Liver (tissue), 8 donors: ENCODE measurements at regions not wholly inside any gene's neighbourhood (a gene's known extent, or its start where the extent isn't known, plus 50 kb on each side); places are given as distances from the start of the nearest gene placed in this dataset.

ENCODE experiments used
- DNase-seq: peaks from one replicate; pipeline ENCODE4 v3.0.0-alpha.2; 2017; ENCODE audit warnings: low spot score
- H3K27ac ChIP-seq, 2 donors: one replicate each; pipeline ENCODE4 v1.7.0; 2013; ENCODE audit warnings: inconsistent platforms in 2 of 2, low read length in 2 of 2, control low read depth in 1 of 2, low read depth in 1 of 2, mild to moderate bottlenecking in 1 of 2
- H3K27me3 ChIP-seq, 4 donors: one replicate each; pipeline versions ENCODE4 v1.6.1 to v1.7.0; 2013; ENCODE audit warnings: low read length in 3 of 4, inconsistent platforms in 1 of 4, mild to moderate bottlenecking in 1 of 4, moderate library complexity in 1 of 4; ENCODE audit not compliant: control insufficient read depth in 4 of 4, insufficient read depth in 4 of 4
- H3K36me3 ChIP-seq, 4 donors: one replicate each; pipeline versions ENCODE4 v1.6.1 to v1.7.0; 2013; ENCODE audit warnings: low read length in 3 of 4, mild to moderate bottlenecking in 3 of 4, low read depth in 1 of 4, moderate library complexity in 1 of 4; ENCODE audit not compliant: control insufficient read depth in 4 of 4, insufficient read depth in 3 of 4
- H3K4me1 ChIP-seq, 4 donors: one replicate each; pipeline versions ENCODE4 v1.6.1 to v1.7.0; 2013; ENCODE audit warnings: low read length in 3 of 4, mild to moderate bottlenecking in 3 of 4, moderate library complexity in 1 of 4; ENCODE audit not compliant: control insufficient read depth in 4 of 4, insufficient read depth in 4 of 4
- H3K4me3 ChIP-seq, 3 donors: one replicate each; pipeline versions ENCODE4 v1.6.1 to v1.7.0; 2013; ENCODE audit warnings: low read length in 3 of 3, control low read depth in 1 of 3, low read depth in 1 of 3, mild to moderate bottlenecking in 1 of 3
- H3K9ac ChIP-seq, 2 donors: one replicate each; pipeline ENCODE4 v1.7.0; 2013; ENCODE audit warnings: low read length in 2 of 2, mild to moderate bottlenecking in 2 of 2, moderate library complexity in 2 of 2, control low read depth in 1 of 2, low read depth in 1 of 2
- H3K9me3 ChIP-seq, 4 donors: one replicate each; pipeline versions ENCODE4 v1.6.1 to v1.7.0; 2013; ENCODE audit warnings: low read length in 3 of 4; ENCODE audit not compliant: control insufficient read depth in 4 of 4
- CTCF ChIP-seq: fragments of 150-350 bp; IDR thresholded peaks from 2 replicates; pipeline ENCODE4 v1.5.1; 2017; ENCODE audit warnings: improper control_type of control experiment, low read depth, low read length; ENCODE audit not compliant: missing input control
- FOXA2 ChIP-seq: IDR thresholded peaks from 2 replicates; pipeline ENCODE4 v1.6.1; 2016; ENCODE audit warnings: antibody characterized with exemption
- GABPA ChIP-seq, 2 donors: IDR thresholded peaks in 1 of 2; conservative IDR thresholded peaks in 1 of 2; 2 replicates each; pipeline ENCODE4 v1.6.1; 2016; ENCODE audit warnings: antibody characterized with exemption in 2 of 2, mild to moderate bottlenecking in 1 of 2, moderate library complexity in 1 of 2
- HNF4A ChIP-seq, 2 donors: conservative IDR thresholded peaks; 2 replicates each; pipeline ENCODE4 v1.6.1; 2016; ENCODE audit warnings: antibody characterized with exemption in 2 of 2, mild to moderate bottlenecking in 2 of 2
- HNF4G ChIP-seq: IDR thresholded peaks from 2 replicates; pipeline ENCODE4 v1.6.1; 2016; ENCODE audit warnings: antibody characterized with exemption
- JUND ChIP-seq, 2 donors: IDR thresholded peaks; 2 replicates each; pipeline ENCODE4 v1.6.1; 2016; ENCODE audit warnings: antibody characterized with exemption in 2 of 2
- NR2F2 ChIP-seq: IDR thresholded peaks from 2 replicates; pipeline ENCODE4 v1.6.1; 2016; ENCODE audit warnings: antibody characterized with exemption
- RAD21 ChIP-seq, 2 donors: IDR thresholded peaks; 2 replicates each; pipeline ENCODE4 v1.6.1; 2016; ENCODE audit warnings: antibody characterized with exemption in 2 of 2, mild to moderate bottlenecking in 2 of 2
- REST ChIP-seq: IDR thresholded peaks from 2 replicates; pipeline ENCODE4 v1.6.1; 2016; ENCODE audit warnings: antibody characterized with exemption, mild to moderate bottlenecking
- RXRA ChIP-seq, 2 donors: IDR thresholded peaks; 2 replicates each; pipeline ENCODE4 v1.6.1; 2017 to 2018; ENCODE audit warnings: antibody characterized with exemption in 2 of 2, mild to moderate bottlenecking in 1 of 2
- TAF1 ChIP-seq: conservative IDR thresholded peaks from 2 replicates; pipeline ENCODE4 v1.6.1; 2016; ENCODE audit warnings: antibody characterized with exemption, mild to moderate bottlenecking
- YY1 ChIP-seq: IDR thresholded peaks from 2 replicates; pipeline ENCODE4 v1.6.1; 2016; ENCODE audit warnings: antibody characterized with exemption, mild to moderate bottlenecking
- ZBTB33 ChIP-seq: IDR thresholded peaks from 2 replicates; pipeline ENCODE4 v1.6.1; 2016; ENCODE audit warnings: antibody characterized with exemption
- WGBS: extraction: QIAGEN DNeasy Blood & Tissue Kit; methylation state at CpG from one replicate; pipeline ENCODE4 v1.1.7; 2013; 5-methylcytosine and 5-hydroxymethylcytosine counted together
- donor health status: healthy.
- donor health status: healthy.
- donor health status: healthy.
- donor health status: healthy.
- donor health status: healthy.

GRCh38 chr1:55943012-55943411, 636.4 kb downstream of the PLPP3 start (continued):
- TF ChIP-seq REST (no peak), NR2F2 (no peak), CTCF (no peak), JUND (IDR thresholded peaks at IDR 0.05) (no peak)

- no peak overlapping the region for H3K9ac ChIP-seq
- no peaks in the 10 kb centered on the region for H3K9me3 ChIP-seq
- H3K27ac ChIP-seq = no peak overlapping the region
- TF ChIP-seq GABPA (IDR thresholded peaks at IDR 0.05 in 1 of 2, conservative IDR thresholded peaks at IDR 0.05 in 1 of 2) (no peak), FOXA2 (no peak), RXRA (IDR thresholded peaks at IDR 0.05) (no peak), REST (no peak), HNF4G (no peak), ZBTB33 (no peak), RAD21 (IDR thresholded peaks at IDR 0.05) (no peak), YY1 (no peak), HNF4A (conservative IDR thresholded peaks at IDR 0.05) (no peak), TAF1 (no peak), CTCF (no peak), NR2F2 (no peak)
- no peaks in the 10 kb centered on the region for H3K4me1 ChIP-seq
- H3K27me3 ChIP-seq = no peaks in the 10 kb centered on the region
- no peak for DNase-seq
- 90% methylated on average over 1 of the region's 1 CpG for WGBS
- H3K4me3 ChIP-seq = no peak overlapping the region
- no peaks in the 10 kb centered on the region for H3K36me3 ChIP-seq
Measured at GRCh38 chr1:55939866-55940265, 639.5 kb downstream of the PLPP3 start.
